Choroid plexus epithelial cell (primary cell): ENCODE measurements at regions not wholly inside any gene's neighbourhood (a gene's known extent, or its start where the extent isn't known, plus 50 kb on each side); places are given as distances from the start of the nearest gene placed in this dataset.

Experiments
- DNase-seq: peaks from one replicate; pipeline ENCODE4 v3.0.0-alpha.2; 2010; ENCODE audit warnings: low read depth
- H3K4me3 ChIP-seq: 2 replicates; pipeline ENCODE4 v1.5.1; 2011; ENCODE audit warnings: low read depth, mild to moderate bottlenecking, control low read depth, low read length, moderate library complexity
- TF ChIP-seq, protein P1 (sequence below): conservative IDR thresholded peaks from 2 replicates; pipeline ENCODE4 v1.5.1; 2011; ENCODE audit warnings: low read depth, mild to moderate bottlenecking, control low read depth, inconsistent platforms, low read length, moderate library complexity

DNA sequence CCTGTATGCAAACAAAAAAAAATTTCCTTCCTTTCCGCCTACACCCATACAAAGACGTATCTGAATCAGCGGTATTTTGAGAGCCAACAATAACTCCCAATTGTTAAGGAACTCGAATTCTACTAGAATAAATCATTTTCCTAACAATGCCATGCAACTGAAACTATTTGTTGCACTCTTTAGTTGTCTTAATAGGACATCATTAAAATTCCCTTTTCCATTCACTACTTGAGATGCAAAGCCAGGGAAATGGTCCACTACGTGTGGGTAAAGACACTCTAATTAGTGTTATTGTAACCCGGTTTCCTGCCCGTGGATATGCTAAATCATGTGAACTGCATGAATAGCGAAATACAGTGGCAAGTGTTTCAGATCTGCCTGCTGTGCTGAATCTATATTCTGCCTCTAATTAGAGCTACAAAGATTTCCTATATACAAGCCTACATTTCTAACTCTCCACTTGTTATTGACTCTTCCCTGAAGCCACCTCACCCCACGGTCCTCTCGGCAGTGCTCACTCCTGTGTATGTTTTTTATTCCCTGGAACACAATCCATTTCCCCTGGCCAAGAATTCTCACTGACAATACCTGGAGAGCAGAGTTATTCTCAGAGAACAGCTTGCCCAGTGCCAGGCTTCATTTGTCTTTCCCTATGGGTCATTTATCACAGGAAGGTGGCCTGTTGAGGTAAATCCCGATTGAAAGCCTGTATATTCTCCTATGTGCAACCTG, 168.3 kb downstream of the PAWR start:
- no peak for DNase-seq
- TF ChIP-seq, protein P1, sequence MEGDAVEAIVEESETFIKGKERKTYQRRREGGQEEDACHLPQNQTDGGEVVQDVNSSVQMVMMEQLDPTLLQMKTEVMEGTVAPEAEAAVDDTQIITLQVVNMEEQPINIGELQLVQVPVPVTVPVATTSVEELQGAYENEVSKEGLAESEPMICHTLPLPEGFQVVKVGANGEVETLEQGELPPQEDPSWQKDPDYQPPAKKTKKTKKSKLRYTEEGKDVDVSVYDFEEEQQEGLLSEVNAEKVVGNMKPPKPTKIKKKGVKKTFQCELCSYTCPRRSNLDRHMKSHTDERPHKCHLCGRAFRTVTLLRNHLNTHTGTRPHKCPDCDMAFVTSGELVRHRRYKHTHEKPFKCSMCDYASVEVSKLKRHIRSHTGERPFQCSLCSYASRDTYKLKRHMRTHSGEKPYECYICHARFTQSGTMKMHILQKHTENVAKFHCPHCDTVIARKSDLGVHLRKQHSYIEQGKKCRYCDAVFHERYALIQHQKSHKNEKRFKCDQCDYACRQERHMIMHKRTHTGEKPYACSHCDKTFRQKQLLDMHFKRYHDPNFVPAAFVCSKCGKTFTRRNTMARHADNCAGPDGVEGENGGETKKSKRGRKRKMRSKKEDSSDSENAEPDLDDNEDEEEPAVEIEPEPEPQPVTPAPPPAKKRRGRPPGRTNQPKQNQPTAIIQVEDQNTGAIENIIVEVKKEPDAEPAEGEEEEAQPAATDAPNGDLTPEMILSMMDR: no peak
- no peak overlapping the region for H3K4me3 ChIP-seq

DNA sequence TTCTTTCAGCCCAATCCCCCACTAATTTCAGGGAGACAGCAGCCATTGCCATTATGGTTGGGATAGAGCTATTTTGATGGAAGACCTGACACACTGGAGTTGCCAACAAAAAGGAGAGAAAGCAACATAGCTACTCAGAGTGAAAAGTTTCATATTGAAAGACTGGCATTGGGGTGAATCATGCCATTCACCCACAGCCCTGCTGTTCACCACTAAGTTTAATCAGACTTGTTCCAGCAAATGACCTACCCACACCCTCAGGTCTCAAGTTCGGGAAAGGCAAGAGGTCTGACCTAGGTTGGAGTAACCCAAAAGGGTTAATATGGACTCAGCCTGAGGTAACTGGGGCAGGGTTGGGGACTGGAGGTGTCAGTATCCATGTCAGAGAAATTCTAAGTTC, 169.2 kb downstream of the PAWR start:
- TF ChIP-seq, protein P1: no peak
- H3K4me3 ChIP-seq: no peak overlapping the region
- no peak for DNase-seq

DNA sequence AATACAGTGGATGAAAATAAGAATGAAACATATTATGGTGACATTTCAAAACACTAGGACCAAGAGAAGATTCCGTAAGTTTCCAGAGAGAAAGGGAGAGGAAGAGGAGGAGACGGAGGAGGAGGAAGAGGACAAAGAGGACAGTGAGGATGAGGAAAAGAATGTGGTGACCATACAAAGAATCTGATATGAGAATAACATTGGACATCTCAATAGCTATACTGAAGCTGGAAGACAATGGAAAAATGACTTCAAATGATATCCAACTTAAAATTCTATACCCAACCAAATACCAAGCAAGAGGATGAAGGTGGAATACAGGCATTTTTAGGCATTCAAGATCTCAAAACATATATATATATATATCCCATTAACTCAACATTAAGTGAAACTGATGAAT, 173.4 kb downstream of the PAWR start:
- DNase-seq: no peak
- no peak overlapping the region for H3K4me3 ChIP-seq
- TF ChIP-seq, protein P1: no peak

DNA sequence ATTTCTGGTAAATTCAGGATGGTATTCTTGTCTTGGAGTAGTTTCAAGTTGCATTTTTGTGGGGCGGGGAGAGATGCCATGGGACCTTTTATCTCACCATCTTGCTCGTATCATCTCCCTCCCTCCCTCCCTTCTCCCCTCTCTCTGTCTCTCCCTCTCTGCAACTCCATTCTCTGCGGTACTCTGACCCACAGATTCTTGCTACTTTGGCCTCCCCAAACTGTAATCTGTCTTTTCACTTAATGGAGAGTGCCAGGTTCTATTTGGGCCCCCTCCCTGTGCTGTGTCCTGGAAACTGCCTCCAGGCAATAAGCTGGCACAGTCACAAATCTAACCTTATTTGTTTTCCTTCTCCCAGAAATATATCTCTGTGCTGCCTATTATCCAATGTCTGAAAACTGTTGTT, 175.2 kb downstream of the PAWR start:
- TF ChIP-seq, protein P1: no peak
- DNase-seq: no peak
- no peak overlapping the region for H3K4me3 ChIP-seq

DNA sequence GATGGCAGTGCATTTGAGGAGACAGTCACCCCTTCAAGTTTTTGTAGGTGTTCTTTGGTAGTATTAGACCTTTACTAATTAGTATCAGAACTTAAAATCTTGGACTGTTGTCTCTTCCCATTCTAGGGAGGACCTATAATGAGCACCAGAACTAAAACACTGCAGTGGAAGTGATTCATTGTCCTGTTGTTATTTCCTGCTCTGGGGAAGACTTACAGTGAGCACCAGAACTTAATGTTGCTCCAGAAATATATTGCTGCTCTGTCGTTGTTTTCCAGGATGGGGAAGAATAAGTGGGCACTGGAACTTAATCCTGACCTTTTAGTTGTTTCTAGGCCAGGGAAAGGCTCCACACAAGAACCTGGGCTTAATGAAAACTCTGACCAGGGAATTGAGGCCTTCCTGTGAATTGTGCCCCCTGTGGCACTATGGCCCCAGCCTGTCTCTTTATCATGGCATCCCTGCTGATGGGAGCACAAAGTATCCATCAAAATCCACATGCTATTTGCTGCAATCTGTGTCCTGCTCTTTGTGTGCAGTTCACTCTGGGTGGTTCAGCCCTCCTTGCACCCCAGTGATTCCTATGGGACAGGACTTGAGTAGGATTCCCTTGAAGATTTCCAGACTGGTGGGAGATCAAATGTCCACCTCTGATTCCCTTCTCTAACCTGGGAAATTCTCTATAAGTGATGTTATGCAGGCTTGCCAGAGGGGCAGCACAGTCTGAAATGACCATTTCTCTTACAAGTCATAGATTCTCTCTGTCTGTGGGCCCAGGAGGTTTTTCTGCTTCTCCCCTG, 175.8 kb downstream of the PAWR start:
- peak; percentile 37 for DNase-seq
- H3K4me3 ChIP-seq: no peak overlapping the region
- TF ChIP-seq, protein P1: no peak

DNA sequence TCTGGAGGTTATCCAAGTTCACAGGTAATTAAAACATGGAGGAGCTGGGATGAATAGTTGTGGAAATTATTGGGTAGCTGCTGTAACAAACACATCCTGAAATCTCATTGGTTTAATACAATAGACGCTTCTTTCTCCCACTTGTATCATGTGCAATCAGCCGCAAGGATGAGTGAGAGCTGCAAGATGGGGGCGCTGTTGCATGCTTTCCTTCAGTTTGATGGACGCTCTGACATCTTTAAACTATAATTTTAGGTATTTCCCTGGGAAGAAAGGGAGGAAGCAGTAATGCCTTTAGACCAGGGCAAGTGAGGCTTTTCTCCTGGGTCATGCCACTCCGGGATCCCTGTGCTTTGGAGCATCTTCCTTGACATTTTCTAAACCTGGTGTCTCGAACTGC, 178.7 kb downstream of the PAWR start:
- TF ChIP-seq, protein P1: peak; percentile 39
- no peak overlapping the region for H3K4me3 ChIP-seq
- DNase-seq: no peak

DNA sequence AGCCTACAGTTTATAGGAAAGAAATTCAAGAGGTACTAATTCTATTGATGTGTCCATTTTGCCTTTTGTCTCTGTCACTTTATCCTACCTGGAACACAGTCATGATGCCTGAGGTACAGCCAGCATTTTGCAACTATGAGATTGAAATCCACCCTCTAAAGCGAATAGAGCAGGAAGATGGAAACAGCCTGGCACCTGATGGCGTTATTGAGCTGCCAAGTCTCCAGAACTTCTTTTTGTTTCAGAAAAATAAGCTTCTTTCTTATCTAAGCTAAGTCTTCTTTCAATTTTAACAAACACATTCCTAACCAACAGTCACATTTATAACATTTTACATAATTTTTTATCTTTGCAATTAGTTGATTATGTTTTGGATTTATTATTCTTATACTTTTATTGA, 182.1 kb downstream of the PAWR start:
- TF ChIP-seq, protein P1: no peak
- DNase-seq: no peak
- no peak overlapping the region for H3K4me3 ChIP-seq
